ENCODE measurements at regions not wholly inside any gene's neighbourhood (a gene's known extent, or its start where the extent isn't known, plus 50 kb on each side); places are given as distances from the start of the nearest gene placed in this dataset.

DNA sequence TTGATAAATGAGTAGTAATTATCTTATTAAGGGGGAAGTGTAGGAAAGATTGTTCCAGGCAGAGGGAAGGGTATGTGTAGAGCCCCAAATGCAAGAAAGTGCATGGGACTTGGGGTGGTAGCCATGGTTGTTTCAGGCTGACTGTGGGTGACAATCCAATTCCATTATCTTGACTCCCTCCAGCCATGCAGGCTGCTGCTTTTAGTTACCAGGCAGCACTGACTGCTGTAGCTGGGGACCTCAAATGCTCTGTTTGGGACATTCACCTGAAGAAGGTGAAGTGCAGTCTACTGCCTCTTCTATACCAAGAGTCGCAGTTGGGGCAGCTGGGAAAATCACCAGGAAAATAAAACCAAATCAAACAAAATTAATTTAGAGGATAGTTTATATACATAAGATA is 102.4 kb upstream of the NR3C1 start:
- no peak for TF ChIP-seq CTCF (IDR thresholded peaks at IDR 0.05)

DNA sequence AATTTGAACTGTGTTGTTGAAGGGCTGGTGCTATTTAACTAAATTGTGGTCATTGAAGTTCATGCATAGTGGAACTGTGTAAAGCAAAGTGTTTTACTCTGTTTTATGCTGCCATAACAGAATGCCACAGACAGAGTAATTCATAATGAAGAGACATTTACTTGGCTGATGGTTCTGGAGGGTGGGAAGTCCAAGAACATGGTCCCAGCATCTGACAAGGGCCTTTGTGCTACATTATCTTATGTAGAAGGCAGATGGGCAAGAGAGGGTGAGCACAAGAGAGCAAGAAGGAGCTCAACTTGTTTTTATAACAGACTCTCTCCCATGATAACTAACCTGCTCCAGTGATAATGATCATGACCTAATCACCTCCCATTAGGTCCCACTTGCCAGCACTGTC is 101.9 kb upstream of the NR3C1 start:
- ATAC-seq (ENCODE audit: low FRiP score) (no peak), DNase-seq (ENCODE audit: low spot score) (no peak)
- no peak for TF ChIP-seq CTCF (IDR thresholded peaks at IDR 0.05)

More for the DNA sequence above, 102.4 kb upstream of the NR3C1 start:
- ATAC-seq (ENCODE audit: low FRiP score), result no peak
- no peak for DNase-seq (ENCODE audit: low spot score)

DNA sequence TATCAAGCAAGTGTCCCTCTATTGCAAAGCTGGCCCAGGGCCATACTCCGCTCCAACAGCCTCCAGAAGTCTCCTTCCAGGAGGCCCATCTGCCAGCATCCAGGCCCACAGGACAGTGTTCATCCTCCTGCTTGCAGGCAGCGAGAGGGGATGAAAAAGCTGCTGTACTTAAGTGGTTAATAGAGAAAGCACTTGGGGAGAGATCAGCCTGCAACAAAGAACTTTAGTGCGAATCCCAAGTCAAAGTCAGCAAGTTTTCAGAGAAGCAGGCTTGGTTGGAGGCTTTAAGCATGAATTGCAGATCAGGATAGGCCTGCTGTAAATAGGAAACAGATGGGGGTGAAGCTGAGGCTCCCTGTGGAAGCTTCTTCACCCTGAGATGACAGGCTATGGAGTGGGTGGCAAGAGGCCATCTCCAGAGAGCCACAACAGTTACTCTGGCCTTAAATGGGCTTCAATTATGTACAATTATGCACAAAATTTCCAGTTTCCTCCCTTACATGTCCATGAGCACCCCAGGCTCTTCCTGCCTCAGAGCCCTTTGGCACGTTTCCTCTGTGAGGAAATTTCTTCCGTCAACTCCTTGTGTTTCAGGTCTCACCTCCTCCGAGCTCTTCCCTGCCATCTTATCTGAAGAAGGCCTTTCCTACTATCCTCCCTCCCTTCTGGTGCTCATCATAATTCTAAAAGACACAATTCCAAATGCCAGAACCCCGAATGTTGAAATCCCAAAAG is 98.0 kb upstream of the NR3C1 start:
- ATAC-seq (ENCODE audit: low FRiP score) (peak; percentile 45), DNase-seq (ENCODE audit: low spot score) (no peak)
- TF ChIP-seq CTCF (IDR thresholded peaks at IDR 0.05), result no peak

GRCh38 chr5:143499480-143500114 is 96.1 kb upstream of the NR3C1 start:
- no peak for ATAC-seq (ENCODE audit: low FRiP score)
- no peak for TF ChIP-seq CTCF (IDR thresholded peaks at IDR 0.05)
- no peak for DNase-seq (ENCODE audit: low spot score)

- DNase-seq (ENCODE audit: low spot score), result no peak
- no peak for TF ChIP-seq CTCF (IDR thresholded peaks at IDR 0.05)
- no peak for ATAC-seq (ENCODE audit: low FRiP score)
Observed at GRCh38 chr5:143498821-143499220, 95.3 kb upstream of the NR3C1 start.

DNA sequence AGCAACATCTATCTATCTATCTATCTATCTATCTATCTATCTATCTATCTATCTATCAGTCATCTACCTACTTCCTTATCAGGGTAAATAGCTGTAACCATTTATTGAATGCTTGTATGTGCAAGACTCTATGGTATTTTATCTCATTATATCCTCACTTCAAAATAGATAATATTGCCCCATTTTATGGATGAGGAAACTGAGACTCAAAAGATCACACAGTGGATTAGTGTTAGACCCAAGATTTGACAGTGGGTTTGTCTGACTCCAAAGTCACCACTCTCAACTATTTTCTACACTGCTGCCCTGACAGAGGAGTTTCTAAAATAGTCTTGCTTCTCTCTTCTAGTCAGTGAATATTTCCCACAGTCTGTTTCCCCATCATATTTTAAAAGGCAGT is 94.3 kb upstream of the NR3C1 start:
- no peak for TF ChIP-seq CTCF (IDR thresholded peaks at IDR 0.05)
- DNase-seq (ENCODE audit: low spot score), result no peak
- ATAC-seq (ENCODE audit: low FRiP score), result no peak

DNA sequence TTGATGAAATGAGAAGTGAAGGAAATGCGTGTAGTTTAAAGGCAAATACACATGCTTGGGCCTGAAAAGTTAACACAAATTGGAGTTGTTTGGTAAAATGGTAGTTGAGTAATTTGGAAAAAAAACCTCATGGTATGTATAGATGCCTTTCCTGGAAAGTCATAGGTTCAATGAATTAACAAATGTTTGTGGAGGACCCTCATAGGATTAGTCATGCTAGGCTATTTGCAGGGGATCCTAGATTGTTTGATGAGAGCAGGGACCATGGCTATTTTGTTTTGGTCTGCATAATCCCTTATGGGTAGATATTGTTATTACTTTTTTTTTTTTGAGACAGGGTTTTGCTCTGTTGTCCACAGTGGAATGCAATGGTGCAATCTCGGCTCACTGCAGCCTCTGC is 93.5 kb upstream of the NR3C1 start:
- no peak for ATAC-seq (ENCODE audit: low FRiP score)
- DNase-seq (ENCODE audit: low spot score), result no peak
- no peak for TF ChIP-seq CTCF (IDR thresholded peaks at IDR 0.05)
